ENCODE measurements at regions not wholly inside any gene's neighbourhood (a gene's known extent, or its start where the extent isn't known, plus 50 kb on each side); places are given as distances from the start of the nearest gene placed in this dataset.

GRCh38 chr2:164323978-164324377, 297.3 kb downstream of the GRB14 start:
- no peak overlapping the region for H2BK120ac ChIP-seq (replicated peaks; ENCODE audit: low read depth, low read length)
- H3K56ac ChIP-seq (replicated peaks; ENCODE audit: insufficient read length, low read depth, low read length): no peak overlapping the region
- H3K79me2 ChIP-seq (ENCODE audit: control insufficient read depth in 1 of 2, insufficient read depth in 2 of 2, low read length in 2 of 2): no peaks in the 10 kb centered on the region
- H2AK5ac ChIP-seq (ENCODE audit: low read depth, low read length): no peak overlapping the region
- no peak overlapping the region for H3K4ac ChIP-seq (replicated peaks; ENCODE audit: insufficient read length, low read depth, low read length)
- H2BK5ac ChIP-seq (ENCODE audit: low read depth, low read length): no peak overlapping the region
- H3K23ac ChIP-seq (ENCODE audit: insufficient read length): no peak overlapping the region
- POLR2A ChIA-PET (ENCODE audit: partially characterized antibody): no interaction called here
- no peak overlapping the region for H3K27ac ChIP-seq (ENCODE audit: low read depth, low read length)
- H3K18ac ChIP-seq (ENCODE audit: extremely low read depth, low read length): no peak overlapping the region
- H3K4me2 ChIP-seq (ENCODE audit: insufficient read depth in 1 of 2, low read depth in 2 of 2, low read length in 2 of 2): no peak overlapping the region
- H3K79me1 ChIP-seq (ENCODE audit: low read depth, low read length): no peaks in the 10 kb centered on the region
- H2BK12ac ChIP-seq (ENCODE audit: low read depth, low read length): no peak overlapping the region
- H3K9me3 ChIP-seq (ENCODE audit: insufficient read depth in 2 of 2, low read depth in 1 of 2, low read length in 1 of 2): no peaks in the 10 kb centered on the region
- H4K8ac ChIP-seq (ENCODE audit: extremely low read depth, insufficient read depth, low read length): no peak overlapping the region
- H2BK20ac ChIP-seq (ENCODE audit: low read length): no peak overlapping the region
- no peak overlapping the region for H2AFZ ChIP-seq (ENCODE audit: low read length)
- H4K91ac ChIP-seq (replicated peaks; ENCODE audit: insufficient read length, low read length): no peak overlapping the region
- no peaks in the 10 kb centered on the region for H3K4me1 ChIP-seq (replicated peaks in 1 of 4; ENCODE audit: control insufficient read depth in 3 of 4, insufficient read depth in 4 of 4, low read length in 3 of 4)
- H4K5ac ChIP-seq (ENCODE audit: insufficient read length, low read depth, low read length): no peak overlapping the region
- TF ChIP-seq BACH1 (IDR thresholded peaks at IDR 0.05; ENCODE audit: low read length) (no peak), HDAC2 (IDR thresholded peaks at IDR 0.05; ENCODE audit: borderline replicate concordance in 1 of 2, low read depth in 2 of 2, low read length in 2 of 2) (no peak), SP4 (IDR thresholded peaks at IDR 0.05; ENCODE audit: low read length) (no peak), ATF3 (IDR thresholded peaks at IDR 0.05; ENCODE audit: insufficient read depth, low read depth, low read length) (no peak), NANOG (IDR thresholded peaks at IDR 0.05; ENCODE audit: insufficient read depth, low read depth, low read length, poor library complexity, severe bottlenecking) (no peak), SP2 (IDR thresholded peaks at IDR 0.05; ENCODE audit: low read length) (no peak), JUN (IDR thresholded peaks at IDR 0.05; ENCODE audit: low read depth, low read length) (no peak), TAF1 (IDR thresholded peaks at IDR 0.05; ENCODE audit: low read depth, low read length) (no peak), RFX5 (IDR thresholded peaks at IDR 0.05; ENCODE audit: borderline replicate concordance, low read depth, low read length) (no peak), CHD1 (IDR thresholded peaks at IDR 0.05; ENCODE audit: low read depth, low read length) (no peak), KDM5A (IDR thresholded peaks at IDR 0.05; ENCODE audit: low read length) (no peak), EP300 (IDR thresholded peaks at IDR 0.05; ENCODE audit: borderline replicate concordance in 1 of 2, low read depth in 2 of 2, low read length in 2 of 2) (no peak), CTBP2 (IDR thresholded peaks at IDR 0.05; ENCODE audit: borderline replicate concordance, insufficient read depth, insufficient read length, low read length) (no peak)
- no peaks in the 10 kb centered on the region for H3K36me3 ChIP-seq (ENCODE audit: control insufficient read depth in 2 of 4, insufficient read depth in 4 of 4, low read length in 3 of 4)
- no peaks in the 10 kb centered on the region for H3K27me3 ChIP-seq (replicated peaks in 1 of 4; ENCODE audit: control insufficient read depth in 3 of 4, extremely low read depth in 1 of 4, insufficient read depth in 3 of 4, low read length in 3 of 4)
- CTCF ChIA-PET (ENCODE audit: partially characterized antibody): interaction anchor here (1.4 kb wide), 1 partner anchor 16 kb away, joined by 3 read pairs; no protein-coding TSS in a partner anchor
- DNase-seq (ENCODE audit: low read depth in 1 of 2, low spot score in 2 of 2) (no peak), FAIRE-seq (no peak)
- no peak overlapping the region for H3K9ac ChIP-seq (replicated peaks in 1 of 4; ENCODE audit: extremely low read depth in 1 of 4, low read depth in 3 of 4, low read length in 3 of 4)
- peaks cover 2% of the 10 kb centered on the region; the same call in 1 of the 2 replicates for H3K23me2 ChIP-seq (ENCODE audit: low read depth, low read length)
- no peak overlapping the region for H2BK15ac ChIP-seq (ENCODE audit: low read length)
- no peaks in the 10 kb centered on the region for H4K20me1 ChIP-seq (replicated peaks in 1 of 2; ENCODE audit: control insufficient read depth in 1 of 2, insufficient read depth in 2 of 2, low read length in 2 of 2)
- WGBS, 2 experiments (ENCODE audit: extremely low coverage in 1 of 2, insufficient coverage in 1 of 2, insufficient read length in 1 of 2, insufficient replicate concordance in 2 of 2, low coverage in 1 of 2, low lambda C conversion rate in 2 of 2, missing lambda C conversion rate in 1 of 2): 88% methylated on average over 3 of the region's 3 CpGs; no CpG with 5 or more reads in 1 of the 2 experiments
- H3K4me3 ChIP-seq (ENCODE audit: extremely low read depth in 1 of 4, insufficient read depth in 2 of 4, low read depth in 3 of 4, low read length in 4 of 4): no peak overlapping the region
- H3K14ac ChIP-seq (ENCODE audit: insufficient read length): no peak overlapping the region

All from H1 (cell line).